Esophagus squamous epithelium (tissue), 5 donors: ENCODE measurements at regions not wholly inside any gene's neighbourhood (a gene's known extent, or its start where the extent isn't known, plus 50 kb on each side); places are given as distances from the start of the nearest gene placed in this dataset.

Experiments used
- DNase-seq: peaks from one replicate; lab custom pipeline; 2025; lab: John Stamatoyannopoulos, UW
- H3K27ac ChIP-seq, 4 donors: fragments of 200-600 bp; sonication (generic); one replicate each; pipeline ENCODE4 v1.5.1; 2016 to 2019; ENCODE audit warnings: mild to moderate bottlenecking in 1 of 4
- H3K27me3 ChIP-seq, 4 donors: fragments of 200-600 bp; sonication (generic); 1 replicate in 3 of 4; 2 replicates in 1 of 4; pipeline versions ENCODE4 v1.5.1 to v1.6.0; 2017 to 2021; ENCODE audit warnings: antibody characterized with exemption in 1 of 4
- H3K36me3 ChIP-seq, 3 donors: fragments of 200-600 bp; sonication (generic); one replicate each; pipeline ENCODE4 v1.5.1; 2016 to 2019
- H3K4me1 ChIP-seq, 3 donors: fragments of 200-600 bp; sonication (generic); one replicate each; pipeline ENCODE4 v1.5.1; 2017 to 2019
- H3K4me3 ChIP-seq, 4 donors: fragments of 200-600 bp; sonication (generic); 1 replicate in 3 of 4; 2 replicates in 1 of 4; pipeline ENCODE4 v1.5.1; 2016 to 2019; ENCODE audit warnings: mild to moderate bottlenecking in 2 of 4, moderate library complexity in 1 of 4
- H3K9me3 ChIP-seq, 3 donors: fragments of 200-600 bp; sonication (generic); one replicate each; pipeline ENCODE4 v1.5.1; 2016 to 2019
- POLR2A ChIP-seq, 4 donors: fragments of 450-650 bp; IDR thresholded peaks; one replicate each; pipeline ENCODE4 v1.6.1; 2017; ENCODE audit warnings: antibody characterized with exemption in 4 of 4, mild to moderate bottlenecking in 4 of 4, moderate library complexity in 3 of 4
- WGBS, 2 donors: methylation state at CpG; one replicate each; pipeline ENCODE4 v1.1.5; 2018; 5-methylcytosine and 5-hydroxymethylcytosine counted together
- intact Hi-C: fragments of 100-400 bp; cut with DNase I; formaldehyde crosslinking; loops from one replicate; pipeline ENCODE4 v1.15.0; 2022
- TF ChIP-seq, protein P1 (sequence below), 6 experiments: fragments of 450-650 bp in 4 of 6; fragments of 200-600 bp in 2 of 6; sonication (generic) in 2 of 6; IDR thresholded peaks; one replicate each; pipeline ENCODE4 v1.5.1; 2016 to 2019; ENCODE audit warnings: antibody characterized with exemption in 6 of 6, mild to moderate bottlenecking in 4 of 6, moderate library complexity in 4 of 6
- donor health status: DM: yes; HTN: yes; CAD: no.

DNA sequence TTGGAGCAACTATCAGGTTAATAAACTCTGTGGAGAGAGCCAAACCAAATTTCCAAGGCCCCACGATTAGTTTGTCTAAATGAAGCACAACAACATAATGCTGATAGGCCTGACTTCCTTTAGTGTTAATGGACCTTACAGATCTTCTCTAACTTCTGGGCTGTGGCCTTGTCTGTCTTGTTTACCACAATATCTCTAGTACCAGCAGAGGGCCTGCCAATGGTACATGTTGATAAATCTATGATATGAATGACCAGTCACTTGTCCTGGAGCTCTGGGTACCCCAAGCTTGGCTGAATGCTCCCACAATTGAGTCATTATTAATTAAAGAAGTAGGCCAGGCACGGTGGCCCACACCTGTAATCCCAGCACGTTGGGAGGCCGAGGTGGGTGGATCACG lies 78.9 kb upstream of the CISTR start:
- H3K4me3 ChIP-seq = no peak overlapping the region
- TF ChIP-seq, protein P1, sequence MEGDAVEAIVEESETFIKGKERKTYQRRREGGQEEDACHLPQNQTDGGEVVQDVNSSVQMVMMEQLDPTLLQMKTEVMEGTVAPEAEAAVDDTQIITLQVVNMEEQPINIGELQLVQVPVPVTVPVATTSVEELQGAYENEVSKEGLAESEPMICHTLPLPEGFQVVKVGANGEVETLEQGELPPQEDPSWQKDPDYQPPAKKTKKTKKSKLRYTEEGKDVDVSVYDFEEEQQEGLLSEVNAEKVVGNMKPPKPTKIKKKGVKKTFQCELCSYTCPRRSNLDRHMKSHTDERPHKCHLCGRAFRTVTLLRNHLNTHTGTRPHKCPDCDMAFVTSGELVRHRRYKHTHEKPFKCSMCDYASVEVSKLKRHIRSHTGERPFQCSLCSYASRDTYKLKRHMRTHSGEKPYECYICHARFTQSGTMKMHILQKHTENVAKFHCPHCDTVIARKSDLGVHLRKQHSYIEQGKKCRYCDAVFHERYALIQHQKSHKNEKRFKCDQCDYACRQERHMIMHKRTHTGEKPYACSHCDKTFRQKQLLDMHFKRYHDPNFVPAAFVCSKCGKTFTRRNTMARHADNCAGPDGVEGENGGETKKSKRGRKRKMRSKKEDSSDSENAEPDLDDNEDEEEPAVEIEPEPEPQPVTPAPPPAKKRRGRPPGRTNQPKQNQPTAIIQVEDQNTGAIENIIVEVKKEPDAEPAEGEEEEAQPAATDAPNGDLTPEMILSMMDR (IDR thresholded peaks at IDR 0.05) = no peak
- TF ChIP-seq POLR2A (IDR thresholded peaks at IDR 0.05) = no peak
- H3K27ac ChIP-seq = no peak overlapping the region
- no peaks in the 10 kb centered on the region for H3K36me3 ChIP-seq
- no peaks in the 10 kb centered on the region for H3K4me1 ChIP-seq
- WGBS, 2 donors = 80 to 81% methylated on average over 2 to 5 of the region's 5 CpGs
- peaks cover 0 to 39% (median 0%) of the 10 kb centered on the region in 4 donors for H3K27me3 ChIP-seq
- H3K9me3 ChIP-seq = no peaks in the 10 kb centered on the region
- DNase-seq = no peak
- intact Hi-C loops = no loop called here

GRCh38 chr12:53836119-53836655 lies 84.4 kb upstream of the CISTR start:
- TF ChIP-seq POLR2A (IDR thresholded peaks at IDR 0.05) = no peak
- TF ChIP-seq, protein P1 (IDR thresholded peaks at IDR 0.05) = no peak
- DNase-seq = no peak
- intact Hi-C loops = no loop called here
- 52 to 69% methylated on average over 5 of the region's 5 CpGs for WGBS, 2 donors
- Histone ChIP-seq H3K9me3 (no peaks in the 10 kb centered on the region), H3K4me3 (no peak overlapping the region), H3K27ac (no peak overlapping the region), H3K36me3 (no peaks in the 10 kb centered on the region), H3K4me1 (no peaks in the 10 kb centered on the region), H3K27me3 (peaks cover 0 to 81% (median 0%) of the 10 kb centered on the region in 4 donors)

DNA sequence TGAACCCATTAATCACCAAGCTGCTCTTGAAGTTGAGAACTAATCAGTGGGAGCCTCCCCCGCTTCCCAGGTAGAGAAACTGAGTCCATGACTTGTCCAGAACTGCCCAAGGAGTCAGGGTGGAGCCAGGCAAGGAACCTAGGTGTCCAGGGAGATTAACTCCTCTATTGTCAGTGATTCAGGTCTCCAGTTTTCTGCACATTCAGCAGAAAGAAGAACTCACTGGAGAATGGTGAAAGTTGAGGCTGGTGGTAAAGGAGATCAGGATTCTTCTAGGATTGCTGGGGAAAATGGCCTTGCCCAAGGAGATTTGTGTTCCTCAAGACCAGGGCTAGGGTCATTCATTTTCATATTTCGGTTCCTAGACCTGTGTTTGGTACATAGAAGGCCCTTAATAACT lies 87.2 kb upstream of the CISTR start:
- intact Hi-C loops = no loop called here
- DNase-seq = no peak
- peaks cover 0 to 80% (median 0%) of the 10 kb centered on the region in 4 donors for H3K27me3 ChIP-seq

DNA sequence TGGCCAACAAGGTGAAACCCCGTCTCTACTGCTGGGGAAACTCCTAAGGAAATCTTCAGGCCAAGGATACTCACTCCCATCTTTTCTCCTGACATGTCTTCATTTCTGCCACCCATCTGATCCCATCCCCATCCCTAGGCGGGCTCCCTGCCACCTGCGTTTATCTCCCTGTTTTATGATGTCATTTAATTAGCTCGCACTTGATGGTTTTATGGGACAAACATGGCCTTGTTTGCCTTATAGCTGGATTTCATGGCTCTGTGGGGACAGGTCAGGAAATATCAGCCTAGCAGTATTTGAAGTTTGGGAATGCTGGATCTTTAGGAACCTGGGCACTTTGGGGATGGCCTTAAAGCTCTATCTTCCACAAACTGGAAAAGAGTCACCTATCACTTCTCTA lies 88.5 kb upstream of the CISTR start:
- no peak for DNase-seq
- intact Hi-C loops = no loop called here
- Histone ChIP-seq H3K36me3 (no peaks in the 10 kb centered on the region), H3K4me3 (no peak overlapping the region), H3K4me1 (no peaks in the 10 kb centered on the region), H3K27me3 (peaks cover 0 to 87% (median 0%) of the 10 kb centered on the region in 4 donors), H3K9me3 (no peaks in the 10 kb centered on the region), H3K27ac (no peak overlapping the region)
- WGBS, 2 donors = 83 to 88% methylated on average over 4 of the region's 4 CpGs
- no peak for TF ChIP-seq POLR2A (IDR thresholded peaks at IDR 0.05)
- TF ChIP-seq, protein P1 (IDR thresholded peaks at IDR 0.05) = no peak

More for the DNA sequence above, 87.2 kb upstream of the CISTR start:
- TF ChIP-seq POLR2A (IDR thresholded peaks at IDR 0.05) = no peak
- TF ChIP-seq, protein P1 (IDR thresholded peaks at IDR 0.05) = no peak
- Histone ChIP-seq H3K4me1 (no peaks in the 10 kb centered on the region), H3K36me3 (no peaks in the 10 kb centered on the region), H3K27ac (no peak overlapping the region), H3K4me3 (no peak overlapping the region), H3K9me3 (no peaks in the 10 kb centered on the region)
- WGBS, 2 donors = 86 to 92% methylated on average over 1 of the region's 2 CpGs

DNA sequence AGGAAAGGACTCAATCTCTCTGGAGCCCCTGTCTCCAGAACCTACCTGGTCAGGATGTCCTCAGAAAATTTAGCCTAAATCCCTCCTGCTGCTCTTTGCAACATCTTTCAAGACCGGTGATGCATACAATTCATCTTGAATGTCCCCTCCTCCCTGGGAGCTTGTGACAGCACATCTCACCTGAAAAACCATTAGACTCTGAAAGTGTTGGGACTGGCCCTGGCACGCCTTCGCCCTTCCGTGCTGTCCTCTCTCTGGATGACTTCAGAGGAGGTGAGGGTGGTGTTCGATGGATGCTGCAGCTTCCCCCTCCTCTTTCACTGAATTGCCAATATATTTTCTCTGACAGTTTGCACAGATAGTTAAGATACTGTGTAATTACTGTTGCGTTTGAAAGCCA lies 90.9 kb upstream of the CISTR start:
- no peak overlapping the region for H3K4me3 ChIP-seq
- DNase-seq = no peak
- H3K27me3 ChIP-seq = peaks cover 0 to 84% (median 0%) of the 10 kb centered on the region in 4 donors
- H3K9me3 ChIP-seq = no peaks in the 10 kb centered on the region
- intact Hi-C loops = no loop called here
- 47 to 51% methylated on average over 6 of the region's 6 CpGs for WGBS, 2 donors
- no peaks in the 10 kb centered on the region for H3K4me1 ChIP-seq
- no peak for TF ChIP-seq POLR2A (IDR thresholded peaks at IDR 0.05)
- TF ChIP-seq, protein P1 (IDR thresholded peaks at IDR 0.05) = no peak
- H3K36me3 ChIP-seq = no peaks in the 10 kb centered on the region
- H3K27ac ChIP-seq = no peak overlapping the region
